C4-2B (cell line): ENCODE measurements at regions not wholly inside any gene's neighbourhood (a gene's known extent, or its start where the extent isn't known, plus 50 kb on each side); places are given as distances from the start of the nearest gene placed in this dataset.

Experiments
- CTCF ChIP-seq: fragments of 450-650 bp; conservative IDR thresholded peaks from 2 replicates; pipeline ENCODE4 v1.5.1; 2017; ENCODE audit warnings: mild to moderate bottlenecking
- ZFX ChIP-seq: fragments of 450-650 bp; IDR thresholded peaks from 2 replicates; pipeline ENCODE4 v1.6.1; 2017

- TF ChIP-seq CTCF = no peak
- TF ChIP-seq ZFX = no peak
These were observed 98.4 kb downstream of the PCDH7 start for GRCh38 chr4:30818541-30818940.
